GM12878 (cell line): ENCODE measurements at regions not wholly inside any gene's neighbourhood (a gene's known extent, or its start where the extent isn't known, plus 50 kb on each side); places are given as distances from the start of the nearest gene placed in this dataset.

Experiments
- CBFB ChIP-seq: IDR thresholded peaks from 2 replicates; pipeline ENCODE4 v1.6.1; 2016; ENCODE audit warnings: antibody characterized with exemption, low read depth
- POLR2A ChIP-seq: IDR thresholded peaks from 2 replicates; pipeline ENCODE4 v1.6.1; 2011; ENCODE audit warnings: low read depth, mild to moderate bottlenecking, low read length
- POLR2AphosphoS5 ChIP-seq: IDR thresholded peaks from 2 replicates; pipeline ENCODE4 v1.6.1; 2011; ENCODE audit warnings: mild to moderate bottlenecking, low read length, inconsistent platforms
- SREBF2 ChIP-seq: IDR thresholded peaks from 2 replicates; pipeline ENCODE4 v1.6.1; 2012; ENCODE audit warnings: mild to moderate bottlenecking, low read length
- SUZ12 ChIP-seq: fragments of 200-600 bp; sonication (generic); IDR thresholded peaks from one replicate; pipeline ENCODE4 v1.6.1; 2018; ENCODE audit warnings: antibody characterized with exemption, mild to moderate bottlenecking; ENCODE audit not compliant: unreplicated experiment
- ZNF24 ChIP-seq: fragments of 450-650 bp; IDR thresholded peaks from 2 replicates; pipeline ENCODE4 v1.6.1; 2017; ENCODE audit warnings: antibody characterized with exemption, mild to moderate bottlenecking
- TF ChIP-seq, protein P1 (sequence below): fragments of 450-650 bp; IDR thresholded peaks from 2 replicates; pipeline ENCODE4 v1.6.1; 2016; ENCODE audit warnings: mild to moderate bottlenecking, moderate library complexity, borderline replicate concordance
- TF ChIP-seq, protein P2 (sequence below): IDR thresholded peaks from 2 replicates; pipeline ENCODE4 v1.6.1; 2012; ENCODE audit warnings: mild to moderate bottlenecking, low read depth, low read length

DNA sequence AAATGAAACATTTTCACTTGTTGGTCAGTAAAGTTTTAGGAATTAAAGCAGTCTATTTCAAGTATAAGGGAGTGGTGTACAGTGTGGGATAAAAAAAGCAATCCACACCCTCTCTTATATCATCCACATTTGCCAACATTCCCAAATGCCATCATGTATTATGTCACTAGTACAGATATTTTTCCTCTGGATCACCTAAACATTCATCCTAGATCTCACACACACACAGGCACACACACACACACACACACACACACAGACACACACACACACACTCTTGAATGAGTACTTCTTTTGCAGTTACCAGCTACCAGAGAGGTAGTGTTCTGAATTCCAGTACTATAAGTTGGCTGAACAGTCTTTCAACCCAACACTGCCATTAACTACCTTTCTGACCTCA, 1369.1 kb upstream of the ADGRL4 start:
- TF ChIP-seq ZNF24 (no peak), SREBF2 (no peak), POLR2AphosphoS5 (no peak), CBFB (no peak), SUZ12 (no peak), POLR2A (no peak)
- TF ChIP-seq, protein P1, sequence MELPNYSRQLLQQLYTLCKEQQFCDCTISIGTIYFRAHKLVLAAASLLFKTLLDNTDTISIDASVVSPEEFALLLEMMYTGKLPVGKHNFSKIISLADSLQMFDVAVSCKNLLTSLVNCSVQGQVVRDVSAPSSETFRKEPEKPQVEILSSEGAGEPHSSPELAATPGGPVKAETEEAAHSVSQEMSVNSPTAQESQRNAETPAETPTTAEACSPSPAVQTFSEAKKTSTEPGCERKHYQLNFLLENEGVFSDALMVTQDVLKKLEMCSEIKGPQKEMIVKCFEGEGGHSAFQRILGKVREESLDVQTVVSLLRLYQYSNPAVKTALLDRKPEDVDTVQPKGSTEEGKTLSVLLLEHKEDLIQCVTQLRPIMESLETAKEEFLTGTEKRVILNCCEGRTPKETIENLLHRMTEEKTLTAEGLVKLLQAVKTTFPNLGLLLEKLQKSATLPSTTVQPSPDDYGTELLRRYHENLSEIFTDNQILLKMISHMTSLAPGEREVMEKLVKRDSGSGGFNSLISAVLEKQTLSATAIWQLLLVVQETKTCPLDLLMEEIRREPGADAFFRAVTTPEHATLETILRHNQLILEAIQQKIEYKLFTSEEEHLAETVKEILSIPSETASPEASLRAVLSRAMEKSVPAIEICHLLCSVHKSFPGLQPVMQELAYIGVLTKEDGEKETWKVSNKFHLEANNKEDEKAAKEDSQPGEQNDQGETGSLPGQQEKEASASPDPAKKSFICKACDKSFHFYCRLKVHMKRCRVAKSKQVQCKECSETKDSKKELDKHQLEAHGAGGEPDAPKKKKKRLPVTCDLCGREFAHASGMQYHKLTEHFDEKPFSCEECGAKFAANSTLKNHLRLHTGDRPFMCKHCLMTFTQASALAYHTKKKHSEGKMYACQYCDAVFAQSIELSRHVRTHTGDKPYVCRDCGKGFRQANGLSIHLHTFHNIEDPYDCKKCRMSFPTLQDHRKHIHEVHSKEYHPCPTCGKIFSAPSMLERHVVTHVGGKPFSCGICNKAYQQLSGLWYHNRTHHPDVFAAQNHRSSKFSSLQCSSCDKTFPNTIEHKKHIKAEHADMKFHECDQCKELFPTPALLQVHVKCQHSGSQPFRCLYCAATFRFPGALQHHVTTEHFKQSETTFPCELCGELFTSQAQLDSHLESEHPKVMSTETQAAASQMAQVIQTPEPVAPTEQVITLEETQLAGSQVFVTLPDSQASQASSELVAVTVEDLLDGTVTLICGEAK: no peak
- TF ChIP-seq, protein P2, sequence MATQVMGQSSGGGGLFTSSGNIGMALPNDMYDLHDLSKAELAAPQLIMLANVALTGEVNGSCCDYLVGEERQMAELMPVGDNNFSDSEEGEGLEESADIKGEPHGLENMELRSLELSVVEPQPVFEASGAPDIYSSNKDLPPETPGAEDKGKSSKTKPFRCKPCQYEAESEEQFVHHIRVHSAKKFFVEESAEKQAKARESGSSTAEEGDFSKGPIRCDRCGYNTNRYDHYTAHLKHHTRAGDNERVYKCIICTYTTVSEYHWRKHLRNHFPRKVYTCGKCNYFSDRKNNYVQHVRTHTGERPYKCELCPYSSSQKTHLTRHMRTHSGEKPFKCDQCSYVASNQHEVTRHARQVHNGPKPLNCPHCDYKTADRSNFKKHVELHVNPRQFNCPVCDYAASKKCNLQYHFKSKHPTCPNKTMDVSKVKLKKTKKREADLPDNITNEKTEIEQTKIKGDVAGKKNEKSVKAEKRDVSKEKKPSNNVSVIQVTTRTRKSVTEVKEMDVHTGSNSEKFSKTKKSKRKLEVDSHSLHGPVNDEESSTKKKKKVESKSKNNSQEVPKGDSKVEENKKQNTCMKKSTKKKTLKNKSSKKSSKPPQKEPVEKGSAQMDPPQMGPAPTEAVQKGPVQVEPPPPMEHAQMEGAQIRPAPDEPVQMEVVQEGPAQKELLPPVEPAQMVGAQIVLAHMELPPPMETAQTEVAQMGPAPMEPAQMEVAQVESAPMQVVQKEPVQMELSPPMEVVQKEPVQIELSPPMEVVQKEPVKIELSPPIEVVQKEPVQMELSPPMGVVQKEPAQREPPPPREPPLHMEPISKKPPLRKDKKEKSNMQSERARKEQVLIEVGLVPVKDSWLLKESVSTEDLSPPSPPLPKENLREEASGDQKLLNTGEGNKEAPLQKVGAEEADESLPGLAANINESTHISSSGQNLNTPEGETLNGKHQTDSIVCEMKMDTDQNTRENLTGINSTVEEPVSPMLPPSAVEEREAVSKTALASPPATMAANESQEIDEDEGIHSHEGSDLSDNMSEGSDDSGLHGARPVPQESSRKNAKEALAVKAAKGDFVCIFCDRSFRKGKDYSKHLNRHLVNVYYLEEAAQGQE: no peak
